Panc1 (cell line): ENCODE measurements at regions not wholly inside any gene's neighbourhood (a gene's known extent, or its start where the extent isn't known, plus 50 kb on each side); places are given as distances from the start of the nearest gene placed in this dataset.
"Not testable (repeated sequence)": the region's sequence is repeated elsewhere in the genome, so short reads cannot be mapped to it uniquely, and the experiment has no call there.

Experiments
- ATAC-seq: fragments of 200-7000 bp; cut with Tn5 transposase; 2 replicates; pipeline ENCODE4 v1.9.1; 2020; ENCODE audit warnings: mild to moderate bottlenecking, moderate library complexity
- BruUV-seq: library from RNA; stranded (reverse); fragments of 400-500 nt; replicated peaks from 2 replicates; lab custom pipeline; 2021; lab: Mats Ljungman, UMichigan
- CTCF ChIA-PET: fragments of 300-600 bp; sonication (Branson Sonifier 250); formaldehyde crosslinking; loops from one replicate; lab custom pipeline; 2022; ENCODE audit warnings: antibody characterized with exemption; lab: Charles Lee
- POLR2A ChIA-PET: fragments of 300-600 bp; sonication (Branson Sonifier 250); formaldehyde crosslinking; loops from one replicate; lab custom pipeline; 2022; ENCODE audit warnings: antibody characterized with exemption; lab: Charles Lee
- DNase-seq: peaks from one replicate; pipeline ENCODE4 v3.0.0-alpha.2; 2010; ENCODE audit warnings: low read depth, low spot score
- H3K27ac ChIP-seq: 2 replicates; pipeline ENCODE4 v1.5.1; 2011; ENCODE audit warnings: mild to moderate bottlenecking, low read length, inconsistent platforms
- H3K27me3 ChIP-seq: fragments of 200-500 bp; sonication (Bioruptor generic); 2 replicates; pipeline ENCODE4 v1.6.0; 2014; ENCODE audit warnings: low read length, inconsistent platforms; ENCODE audit not compliant: control insufficient read depth, insufficient read depth
- H3K36me3 ChIP-seq: fragments of 200-500 bp; sonication (Bioruptor generic); 2 replicates; pipeline ENCODE4 v1.5.1; 2014; ENCODE audit warnings: inconsistent platforms, mild to moderate bottlenecking, low read length, moderate library complexity; ENCODE audit not compliant: control insufficient read depth, insufficient read depth
- H3K4me1 ChIP-seq: 2 replicates; pipeline ENCODE4 v1.5.1; 2011; ENCODE audit warnings: inconsistent platforms, mild to moderate bottlenecking, low read length, moderate library complexity; ENCODE audit not compliant: control insufficient read depth, insufficient read depth
- H3K4me3 ChIP-seq, 2 experiments: 2 replicates each; pipeline ENCODE4 v1.5.1; 2011 to 2012; ENCODE audit warnings: low read depth in 2 of 2, low read length in 2 of 2, mild to moderate bottlenecking in 2 of 2, inconsistent platforms in 1 of 2, moderate library complexity in 1 of 2
- H3K9me3 ChIP-seq: fragments of 200-500 bp; sonication (Bioruptor generic); 2 replicates; pipeline ENCODE4 v1.5.1; 2014; ENCODE audit warnings: low read depth, mild to moderate bottlenecking, inconsistent platforms, low read length, moderate library complexity; ENCODE audit not compliant: control insufficient read depth, insufficient read depth
- POLR2AphosphoS5 ChIP-seq: IDR thresholded peaks from 2 replicates; pipeline ENCODE4 v1.6.1; 2012; ENCODE audit warnings: mild to moderate bottlenecking, low read depth, low read length, moderate library complexity
- SIN3A ChIP-seq: IDR thresholded peaks from 2 replicates; pipeline ENCODE4 v1.6.1; 2012; ENCODE audit warnings: low read depth, mild to moderate bottlenecking, low read length, moderate library complexity, borderline replicate concordance; ENCODE audit not compliant: insufficient read depth
- TCF7L2 ChIP-seq: IDR thresholded peaks from 2 replicates; pipeline ENCODE4 v1.6.1; 2011; ENCODE audit warnings: mild to moderate bottlenecking, low read depth, low read length, inconsistent platforms
- in situ Hi-C: cut with HindIII; loops from 2 replicates; pipeline ENCODE4 v1.10.0; 2016; ENCODE audit warnings: low sequenced_read_pairs, low pct_unique_long_range_greater_than_20kb
- intact Hi-C: fragments of 100-400 bp; cut with micrococcal nuclease; formaldehyde crosslinking; loops from one replicate; pipeline ENCODE4 v1.10.0; 2022; ENCODE audit not compliant: unreplicated experiment
- TF ChIP-seq, protein P1 (sequence below), 2 experiments: IDR thresholded peaks; 2 replicates each; pipeline ENCODE4 v1.6.1; 2011 to 2012; ENCODE audit warnings: low read depth in 2 of 2, control low read depth in 1 of 2, low read length in 1 of 2, mild to moderate bottlenecking in 1 of 2, moderate library complexity in 1 of 2; ENCODE audit not compliant: insufficient read depth in 1 of 2
- TF ChIP-seq, protein P2 (sequence below): fragments of 450-650 bp; IDR thresholded peaks from 2 replicates; pipeline ENCODE4 v1.5.1; 2017; ENCODE audit warnings: mild to moderate bottlenecking

DNA sequence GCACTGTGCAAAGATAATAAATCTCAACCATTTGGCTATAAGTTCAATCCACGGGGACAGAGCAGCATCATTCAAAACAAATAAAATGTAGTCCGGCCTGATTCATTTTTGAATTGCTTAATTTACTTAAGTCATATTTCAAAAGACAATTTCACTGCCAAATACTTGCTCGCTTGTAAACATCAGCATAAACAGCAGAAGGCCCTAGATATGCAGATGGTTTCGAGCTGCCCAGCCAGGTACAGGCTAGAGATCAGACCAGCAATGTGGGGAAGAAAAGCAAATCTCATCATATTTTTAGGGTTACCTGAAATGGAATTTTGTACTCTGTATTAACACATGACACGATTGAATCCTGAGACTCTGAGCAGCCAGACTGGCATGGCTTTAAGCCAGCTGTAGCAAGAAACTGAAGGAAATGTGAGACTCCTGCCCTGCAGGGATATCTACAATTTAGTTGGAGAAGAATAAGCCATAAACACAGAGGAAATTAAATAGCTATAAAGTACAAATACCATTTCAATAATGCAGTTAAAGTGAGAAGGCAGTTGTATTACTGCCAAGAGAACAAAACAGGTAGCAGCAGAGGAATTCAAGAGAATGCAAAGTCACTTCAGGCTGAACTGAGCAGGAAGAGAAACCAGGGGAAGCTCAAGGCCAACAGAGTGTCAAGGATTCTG is 440.3 kb downstream of the ETS1 start:
- no TSS peak for BruUV-seq
- H3K36me3 ChIP-seq: no peaks in the 10 kb centered on the region
- intact Hi-C loops (no loop called here), in situ Hi-C loops (no loop called here)
- TF ChIP-seq SIN3A: no peak
- peak; percentile 85 for TF ChIP-seq TCF7L2
- TF ChIP-seq POLR2AphosphoS5: no peak
- TF ChIP-seq, protein P1, sequence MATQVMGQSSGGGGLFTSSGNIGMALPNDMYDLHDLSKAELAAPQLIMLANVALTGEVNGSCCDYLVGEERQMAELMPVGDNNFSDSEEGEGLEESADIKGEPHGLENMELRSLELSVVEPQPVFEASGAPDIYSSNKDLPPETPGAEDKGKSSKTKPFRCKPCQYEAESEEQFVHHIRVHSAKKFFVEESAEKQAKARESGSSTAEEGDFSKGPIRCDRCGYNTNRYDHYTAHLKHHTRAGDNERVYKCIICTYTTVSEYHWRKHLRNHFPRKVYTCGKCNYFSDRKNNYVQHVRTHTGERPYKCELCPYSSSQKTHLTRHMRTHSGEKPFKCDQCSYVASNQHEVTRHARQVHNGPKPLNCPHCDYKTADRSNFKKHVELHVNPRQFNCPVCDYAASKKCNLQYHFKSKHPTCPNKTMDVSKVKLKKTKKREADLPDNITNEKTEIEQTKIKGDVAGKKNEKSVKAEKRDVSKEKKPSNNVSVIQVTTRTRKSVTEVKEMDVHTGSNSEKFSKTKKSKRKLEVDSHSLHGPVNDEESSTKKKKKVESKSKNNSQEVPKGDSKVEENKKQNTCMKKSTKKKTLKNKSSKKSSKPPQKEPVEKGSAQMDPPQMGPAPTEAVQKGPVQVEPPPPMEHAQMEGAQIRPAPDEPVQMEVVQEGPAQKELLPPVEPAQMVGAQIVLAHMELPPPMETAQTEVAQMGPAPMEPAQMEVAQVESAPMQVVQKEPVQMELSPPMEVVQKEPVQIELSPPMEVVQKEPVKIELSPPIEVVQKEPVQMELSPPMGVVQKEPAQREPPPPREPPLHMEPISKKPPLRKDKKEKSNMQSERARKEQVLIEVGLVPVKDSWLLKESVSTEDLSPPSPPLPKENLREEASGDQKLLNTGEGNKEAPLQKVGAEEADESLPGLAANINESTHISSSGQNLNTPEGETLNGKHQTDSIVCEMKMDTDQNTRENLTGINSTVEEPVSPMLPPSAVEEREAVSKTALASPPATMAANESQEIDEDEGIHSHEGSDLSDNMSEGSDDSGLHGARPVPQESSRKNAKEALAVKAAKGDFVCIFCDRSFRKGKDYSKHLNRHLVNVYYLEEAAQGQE (IDR thresholded peaks at IDR 0.05; ENCODE audit: insufficient read depth in 1 of 2, low read depth in 2 of 2, low read length in 1 of 2): no peak
- H3K9me3 ChIP-seq: no peaks in the 10 kb centered on the region
- H3K4me3 ChIP-seq: no peak overlapping the region
- H3K4me1 ChIP-seq: no peaks in the 10 kb centered on the region
- no peak overlapping the region for H3K27ac ChIP-seq
- H3K27me3 ChIP-seq: no peaks in the 10 kb centered on the region
- peak; percentile 65; the same call in 1 of the 2 replicates for ATAC-seq
- ChIA-PET POLR2A (no interaction called here), CTCF (interaction anchor here (1.0 kb wide), 1 partner anchor 10 kb away, joined by 4 read pairs; no protein-coding TSS in a partner anchor)
- no peak for DNase-seq

DNA sequence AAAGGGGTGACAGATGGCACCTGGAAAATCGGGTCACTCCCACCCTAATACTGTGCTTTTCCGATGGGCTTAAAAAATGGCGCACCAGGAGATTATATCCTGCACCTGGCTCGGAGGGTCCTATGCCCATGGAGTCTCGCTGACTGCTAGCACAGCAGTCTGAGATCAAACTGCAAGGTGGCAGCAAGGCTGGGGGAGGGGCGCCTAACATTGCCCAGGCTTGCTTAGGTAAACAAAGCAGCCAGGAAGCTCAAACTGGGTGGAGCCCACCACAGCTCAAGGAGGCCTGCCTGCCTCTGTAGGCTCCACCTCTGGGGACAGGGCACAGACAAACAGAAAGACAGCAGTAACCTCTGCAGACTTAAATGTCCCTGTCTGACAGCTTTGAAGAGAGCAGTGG is 447.1 kb downstream of the ETS1 start:
- H3K36me3 ChIP-seq, DNase-seq, H3K27me3 ChIP-seq, CTCF ChIA-PET, H3K4me1 ChIP-seq, H3K4me3 ChIP-seq, ATAC-seq, in situ Hi-C loops, H3K9me3 ChIP-seq, intact Hi-C loops, H3K27ac ChIP-seq, POLR2A ChIA-PET, BruUV-seq: not testable (repeated sequence)

DNA sequence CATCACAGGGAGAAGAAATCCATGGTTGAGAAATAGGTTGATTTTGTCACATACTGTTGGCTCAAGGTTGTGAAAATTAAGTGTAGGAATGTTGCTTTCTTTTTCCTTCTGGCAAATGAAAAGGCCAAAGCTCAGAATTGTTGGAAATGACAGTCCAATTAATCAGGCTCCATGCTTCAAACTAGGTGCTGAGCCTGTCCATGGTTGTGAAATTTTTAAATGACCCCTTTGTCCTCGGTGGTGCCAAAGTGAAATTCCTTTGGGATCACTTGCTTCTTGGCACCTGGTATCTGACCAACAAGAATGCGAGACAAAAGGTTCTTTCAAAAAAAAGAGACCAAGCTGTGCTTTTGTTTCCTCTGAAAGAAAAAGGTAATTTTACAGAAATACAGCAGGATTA is 451.9 kb downstream of the ETS1 start:
- in situ Hi-C loops (no loop called here), intact Hi-C loops (no loop called here)
- Histone ChIP-seq H3K9me3 (no peaks in the 10 kb centered on the region), H3K4me1 (no peaks in the 10 kb centered on the region), H3K27me3 (no peaks in the 10 kb centered on the region), H3K4me3 (no peak overlapping the region), H3K36me3 (no peaks in the 10 kb centered on the region), H3K27ac (no peak overlapping the region)
- BruUV-seq: no TSS peak
- no peak for ATAC-seq
- DNase-seq: no peak
- ChIA-PET CTCF (no interaction called here), POLR2A (no interaction called here)
- TF ChIP-seq POLR2AphosphoS5 (no peak), SIN3A (no peak), TCF7L2 (no peak)
- TF ChIP-seq, protein P1 (IDR thresholded peaks at IDR 0.05; ENCODE audit: insufficient read depth in 1 of 2, low read depth in 2 of 2, low read length in 1 of 2): no peak
- TF ChIP-seq, protein P2, sequence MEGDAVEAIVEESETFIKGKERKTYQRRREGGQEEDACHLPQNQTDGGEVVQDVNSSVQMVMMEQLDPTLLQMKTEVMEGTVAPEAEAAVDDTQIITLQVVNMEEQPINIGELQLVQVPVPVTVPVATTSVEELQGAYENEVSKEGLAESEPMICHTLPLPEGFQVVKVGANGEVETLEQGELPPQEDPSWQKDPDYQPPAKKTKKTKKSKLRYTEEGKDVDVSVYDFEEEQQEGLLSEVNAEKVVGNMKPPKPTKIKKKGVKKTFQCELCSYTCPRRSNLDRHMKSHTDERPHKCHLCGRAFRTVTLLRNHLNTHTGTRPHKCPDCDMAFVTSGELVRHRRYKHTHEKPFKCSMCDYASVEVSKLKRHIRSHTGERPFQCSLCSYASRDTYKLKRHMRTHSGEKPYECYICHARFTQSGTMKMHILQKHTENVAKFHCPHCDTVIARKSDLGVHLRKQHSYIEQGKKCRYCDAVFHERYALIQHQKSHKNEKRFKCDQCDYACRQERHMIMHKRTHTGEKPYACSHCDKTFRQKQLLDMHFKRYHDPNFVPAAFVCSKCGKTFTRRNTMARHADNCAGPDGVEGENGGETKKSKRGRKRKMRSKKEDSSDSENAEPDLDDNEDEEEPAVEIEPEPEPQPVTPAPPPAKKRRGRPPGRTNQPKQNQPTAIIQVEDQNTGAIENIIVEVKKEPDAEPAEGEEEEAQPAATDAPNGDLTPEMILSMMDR: no peak
